ENCODE measurements at regions not wholly inside any gene's neighbourhood (a gene's known extent, or its start where the extent isn't known, plus 50 kb on each side); places are given as distances from the start of the nearest gene placed in this dataset.

DNA sequence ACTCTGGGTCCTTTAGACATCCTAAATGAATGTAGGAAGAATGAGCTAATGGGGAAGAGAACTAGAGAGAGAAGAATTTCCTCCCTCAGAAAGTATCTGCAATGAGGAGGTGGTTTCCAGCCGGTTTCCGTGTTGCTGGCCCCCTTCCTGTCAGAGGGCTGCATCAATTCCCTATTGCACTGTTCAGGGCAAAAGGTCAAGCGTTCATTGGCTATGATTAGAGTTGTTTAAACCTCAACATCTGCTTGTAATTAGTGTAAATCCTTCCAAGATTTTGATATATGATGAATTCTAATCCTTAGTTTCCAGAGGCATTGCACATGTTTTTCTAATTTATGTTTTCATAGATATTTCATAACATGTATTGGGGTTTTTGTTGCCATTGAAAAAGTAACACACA lies 107.3 kb upstream of the SGCE start:
- TF ChIP-seq, protein P1, sequence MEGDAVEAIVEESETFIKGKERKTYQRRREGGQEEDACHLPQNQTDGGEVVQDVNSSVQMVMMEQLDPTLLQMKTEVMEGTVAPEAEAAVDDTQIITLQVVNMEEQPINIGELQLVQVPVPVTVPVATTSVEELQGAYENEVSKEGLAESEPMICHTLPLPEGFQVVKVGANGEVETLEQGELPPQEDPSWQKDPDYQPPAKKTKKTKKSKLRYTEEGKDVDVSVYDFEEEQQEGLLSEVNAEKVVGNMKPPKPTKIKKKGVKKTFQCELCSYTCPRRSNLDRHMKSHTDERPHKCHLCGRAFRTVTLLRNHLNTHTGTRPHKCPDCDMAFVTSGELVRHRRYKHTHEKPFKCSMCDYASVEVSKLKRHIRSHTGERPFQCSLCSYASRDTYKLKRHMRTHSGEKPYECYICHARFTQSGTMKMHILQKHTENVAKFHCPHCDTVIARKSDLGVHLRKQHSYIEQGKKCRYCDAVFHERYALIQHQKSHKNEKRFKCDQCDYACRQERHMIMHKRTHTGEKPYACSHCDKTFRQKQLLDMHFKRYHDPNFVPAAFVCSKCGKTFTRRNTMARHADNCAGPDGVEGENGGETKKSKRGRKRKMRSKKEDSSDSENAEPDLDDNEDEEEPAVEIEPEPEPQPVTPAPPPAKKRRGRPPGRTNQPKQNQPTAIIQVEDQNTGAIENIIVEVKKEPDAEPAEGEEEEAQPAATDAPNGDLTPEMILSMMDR (IDR thresholded peaks at IDR 0.05): no peak
- Mint-ChIP-seq H3K27ac (ENCODE audit: unreplicated experiment) (no peak overlapping the region), H3K36me3 (ENCODE audit: unreplicated experiment) (no peaks in the 10 kb centered on the region), H3K27me3 (ENCODE audit: unreplicated experiment) (no peaks in the 10 kb centered on the region), H3K4me3 (ENCODE audit: unreplicated experiment) (no peak overlapping the region), H3K9me3 (ENCODE audit: unreplicated experiment) (peaks cover 8% of the 10 kb centered on the region), H3K4me1 (ENCODE audit: unreplicated experiment) (peaks cover 7% of the 10 kb centered on the region)
- DNase-seq (ENCODE audit: extremely low spot score, unreplicated experiment): no peak

DNA sequence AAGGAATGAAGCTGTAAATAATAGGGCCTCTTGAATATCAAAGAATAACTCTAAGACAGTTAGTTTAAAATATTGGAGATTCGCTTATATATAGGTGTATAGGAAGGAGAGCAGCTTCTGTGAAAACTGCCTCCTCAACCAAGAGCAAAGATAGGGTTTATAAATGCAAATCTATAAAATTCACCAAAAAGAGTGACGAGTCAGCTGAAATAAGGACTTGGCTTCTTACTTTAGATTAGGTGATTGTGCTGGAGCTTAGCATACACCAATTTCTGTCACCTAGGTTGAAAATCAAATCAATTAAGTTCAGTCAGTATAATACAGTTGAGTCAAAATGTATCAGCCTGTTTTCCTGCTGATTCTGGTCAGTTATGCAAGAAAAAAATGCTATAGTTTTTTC lies 113.8 kb upstream of the SGCE start:
- no peaks in the 10 kb centered on the region for H3K4me1 Mint-ChIP-seq (ENCODE audit: unreplicated experiment)
- TF ChIP-seq, protein P1 (IDR thresholded peaks at IDR 0.05): no peak
- H3K36me3 Mint-ChIP-seq (ENCODE audit: unreplicated experiment): no peaks in the 10 kb centered on the region

GRCh38 chr7:94778711-94779459 lies 123.0 kb upstream of the SGCE start:
- no peak overlapping the region for H3K27ac Mint-ChIP-seq (ENCODE audit: unreplicated experiment)
- TF ChIP-seq, protein P1 (IDR thresholded peaks at IDR 0.05): no peak
- H3K4me1 Mint-ChIP-seq (ENCODE audit: unreplicated experiment): peaks cover 4% of the 10 kb centered on the region
- no peak for DNase-seq (ENCODE audit: extremely low spot score, unreplicated experiment)
- H3K4me3 Mint-ChIP-seq (ENCODE audit: unreplicated experiment): no peak overlapping the region
- H3K27me3 Mint-ChIP-seq (ENCODE audit: unreplicated experiment): no peaks in the 10 kb centered on the region
- no peaks in the 10 kb centered on the region for H3K9me3 Mint-ChIP-seq (ENCODE audit: unreplicated experiment)
- no peaks in the 10 kb centered on the region for H3K36me3 Mint-ChIP-seq (ENCODE audit: unreplicated experiment)

More for the DNA sequence above, 113.8 kb upstream of the SGCE start:
- Mint-ChIP-seq H3K9me3 (ENCODE audit: unreplicated experiment) (peaks cover 4% of the 10 kb centered on the region), H3K27ac (ENCODE audit: unreplicated experiment) (no peak overlapping the region), H3K27me3 (ENCODE audit: unreplicated experiment) (no peaks in the 10 kb centered on the region), H3K4me3 (ENCODE audit: unreplicated experiment) (no peak overlapping the region)
- no peak for DNase-seq (ENCODE audit: extremely low spot score, unreplicated experiment)

DNA sequence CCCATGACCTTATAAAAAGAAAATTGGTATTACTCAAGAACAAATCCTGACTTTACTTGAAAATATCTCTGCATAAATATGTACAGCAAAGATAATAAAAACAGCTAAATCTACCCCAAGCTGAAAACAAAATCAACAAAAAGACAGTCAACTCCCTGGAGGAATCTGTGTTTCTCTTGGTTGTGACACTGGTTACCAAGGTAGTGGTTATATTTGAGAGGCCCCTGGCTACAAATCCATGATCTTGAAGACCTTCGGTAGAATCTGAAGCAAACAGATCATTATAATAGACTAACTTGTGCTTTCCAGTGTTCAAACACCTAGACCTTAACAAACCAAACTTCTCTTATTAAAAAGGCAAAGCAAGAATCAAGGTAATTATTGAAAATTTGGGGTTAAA lies 123.9 kb upstream of the SGCE start:
- TF ChIP-seq, protein P1 (IDR thresholded peaks at IDR 0.05): no peak
- peaks cover 1% of the 10 kb centered on the region for H3K9me3 Mint-ChIP-seq (ENCODE audit: unreplicated experiment)
- no peak overlapping the region for H3K4me3 Mint-ChIP-seq (ENCODE audit: unreplicated experiment)
- H3K36me3 Mint-ChIP-seq (ENCODE audit: unreplicated experiment): no peaks in the 10 kb centered on the region
- peaks cover 4% of the 10 kb centered on the region for H3K4me1 Mint-ChIP-seq (ENCODE audit: unreplicated experiment)
- no peak overlapping the region for H3K27ac Mint-ChIP-seq (ENCODE audit: unreplicated experiment)
- DNase-seq (ENCODE audit: extremely low spot score, unreplicated experiment): no peak
- H3K27me3 Mint-ChIP-seq (ENCODE audit: unreplicated experiment): no peaks in the 10 kb centered on the region

- Mint-ChIP-seq H3K4me1 (ENCODE audit: unreplicated experiment) (peaks cover 4% of the 10 kb centered on the region), H3K4me3 (ENCODE audit: unreplicated experiment) (no peak overlapping the region), H3K9me3 (ENCODE audit: unreplicated experiment) (peaks cover 7% of the 10 kb centered on the region), H3K36me3 (ENCODE audit: unreplicated experiment) (no peaks in the 10 kb centered on the region), H3K27ac (ENCODE audit: unreplicated experiment) (no peak overlapping the region), H3K27me3 (ENCODE audit: unreplicated experiment) (no peaks in the 10 kb centered on the region)
- DNase-seq (ENCODE audit: extremely low spot score, unreplicated experiment): no peak
- TF ChIP-seq, protein P1 (IDR thresholded peaks at IDR 0.05): no peak
Measured at GRCh38 chr7:94781236-94781635, 125.3 kb upstream of the SGCE start.

Measured in osteocyte (in vitro differentiated cells).